HG03108 (cell line): ENCODE measurements at regions not wholly inside any gene's neighbourhood (a gene's known extent, or its start where the extent isn't known, plus 50 kb on each side); places are given as distances from the start of the nearest gene placed in this dataset.
"Not testable (repeated sequence)": the region's sequence is repeated elsewhere in the genome, so short reads cannot be mapped to it uniquely, and the experiment has no call there.

Source experiments
- ATAC-seq: cut with Tn5 transposase; IDR thresholded peaks from one replicate; pipeline ENCODE4 v1.9.1; 2021; ENCODE audit warnings: moderate library complexity; ENCODE audit not compliant: unreplicated experiment

GRCh38 chr6:81371930-81372329 lies 380.6 kb downstream of the TENT5A start:
- no peak for ATAC-seq

- ATAC-seq: no peak
These were observed 385.5 kb downstream of the TENT5A start for GRCh38 chr6:81366972-81367371.

GRCh38 chr6:81362246-81362645 lies 390.2 kb downstream of the TENT5A start:
- no peak for ATAC-seq

- ATAC-seq: no peak
These were observed 399.2 kb downstream of the TENT5A start for GRCh38 chr6:81353262-81353661.

GRCh38 chr6:81344026-81344425 lies 408.5 kb downstream of the TENT5A start:
- not testable (repeated sequence) for ATAC-seq

- no peak for ATAC-seq
These were observed 411.5 kb downstream of the TENT5A start for GRCh38 chr6:81340946-81341345.

GRCh38 chr6:81331526-81331925 lies 421.0 kb downstream of the TENT5A start:
- no peak for ATAC-seq

GRCh38 chr6:81328700-81329099 lies 423.8 kb downstream of the TENT5A start:
- ATAC-seq: no peak

GRCh38 chr6:81326881-81327561 lies 425.5 kb downstream of the TENT5A start:
- no peak for ATAC-seq

GRCh38 chr6:81309811-81310210 lies 442.7 kb downstream of the TENT5A start:
- ATAC-seq: no peak

GRCh38 chr6:81308577-81309279 lies 443.8 kb downstream of the TENT5A start:
- no peak for ATAC-seq

GRCh38 chr6:81307651-81308214 lies 444.7 kb downstream of the TENT5A start:
- no peak for ATAC-seq

- ATAC-seq: no peak
These were observed 448.0 kb downstream of the TENT5A start for GRCh38 chr6:81304466-81304865.

GRCh38 chr6:81300961-81301360 lies 451.5 kb downstream of the TENT5A start:
- no peak for ATAC-seq

GRCh38 chr6:81298751-81299150 lies 453.7 kb downstream of the TENT5A start:
- no peak for ATAC-seq

- no peak for ATAC-seq
These were observed 457.2 kb downstream of the TENT5A start for GRCh38 chr6:81295310-81295709.

GRCh38 chr6:81293896-81294295 lies 458.6 kb downstream of the TENT5A start:
- no peak for ATAC-seq

GRCh38 chr6:81289229-81289628 lies 463.3 kb downstream of the TENT5A start:
- no peak for ATAC-seq

- ATAC-seq: no peak
These were observed 487.4 kb downstream of the TENT5A start for GRCh38 chr6:81265106-81265505.

GRCh38 chr6:81263531-81264168 lies 488.8 kb downstream of the TENT5A start:
- ATAC-seq: no peak

- no peak for ATAC-seq
These were observed 489.8 kb downstream of the TENT5A start for GRCh38 chr6:81262656-81263055.

- ATAC-seq: not testable (repeated sequence)
These were observed 496.3 kb downstream of the TENT5A start for GRCh38 chr6:81256223-81256622.
